GM19452 (cell line): ENCODE measurements at regions not wholly inside any gene's neighbourhood (a gene's known extent, or its start where the extent isn't known, plus 50 kb on each side); places are given as distances from the start of the nearest gene placed in this dataset.

Experiments used
- ATAC-seq: cut with Tn5 transposase; IDR thresholded peaks from one replicate; pipeline ENCODE4 v1.9.1; 2021; ENCODE audit not compliant: unreplicated experiment

- ATAC-seq: no peak
Observed at GRCh38 chr3:102745881-102746280, 311.1 kb downstream of the ZPLD1 start.

- ATAC-seq: no peak
Observed at GRCh38 chr3:102747611-102748010, 312.8 kb downstream of the ZPLD1 start.

GRCh38 chr3:102748646-102749045, 313.8 kb downstream of the ZPLD1 start:
- no peak for ATAC-seq

GRCh38 chr3:102750322-102750721, 315.5 kb downstream of the ZPLD1 start:
- no peak for ATAC-seq

GRCh38 chr3:102753901-102754300, 319.1 kb downstream of the ZPLD1 start:
- ATAC-seq: no peak

- no peak for ATAC-seq
Observed at GRCh38 chr3:102756706-102757105, 321.9 kb downstream of the ZPLD1 start.

- ATAC-seq: no peak
Observed at GRCh38 chr3:102757950-102758349, 323.1 kb downstream of the ZPLD1 start.

- ATAC-seq: no peak
Observed at GRCh38 chr3:102761766-102762165, 327.0 kb downstream of the ZPLD1 start.

- ATAC-seq: no peak
Observed at GRCh38 chr3:102790747-102791325, 356.0 kb downstream of the ZPLD1 start.

GRCh38 chr3:102791641-102792589, 357.1 kb downstream of the ZPLD1 start:
- ATAC-seq: no peak

- ATAC-seq: no peak
Observed at GRCh38 chr3:102796804-102797203, 362.0 kb downstream of the ZPLD1 start.

GRCh38 chr3:102802819-102803420, 368.1 kb downstream of the ZPLD1 start:
- ATAC-seq: no peak

- ATAC-seq: no peak
Observed at GRCh38 chr3:102810937-102811336, 376.1 kb downstream of the ZPLD1 start.

GRCh38 chr3:102826636-102827035, 391.8 kb downstream of the ZPLD1 start:
- no peak for ATAC-seq

- ATAC-seq: no peak
Observed at GRCh38 chr3:102827386-102827785, 392.6 kb downstream of the ZPLD1 start.

- no peak for ATAC-seq
Observed at GRCh38 chr3:102830415-102830814, 395.6 kb downstream of the ZPLD1 start.

- no peak for ATAC-seq
Observed at GRCh38 chr3:102841866-102842265, 407.1 kb downstream of the ZPLD1 start.

GRCh38 chr3:102866845-102867244, 432.0 kb downstream of the ZPLD1 start:
- no peak for ATAC-seq

- no peak for ATAC-seq
Observed at GRCh38 chr3:102883515-102883914, 448.7 kb downstream of the ZPLD1 start.

- no peak for ATAC-seq
Observed at GRCh38 chr3:102885289-102885688, 450.5 kb downstream of the ZPLD1 start.

GRCh38 chr3:102887431-102887830, 452.6 kb downstream of the ZPLD1 start:
- ATAC-seq: no peak
